NCI-H2171 treated with DMSO at 0.1 percent for 48 hours (cell line): ENCODE measurements at regions not wholly inside any gene's neighbourhood (a gene's known extent, or its start where the extent isn't known, plus 50 kb on each side); places are given as distances from the start of the nearest gene placed in this dataset.
"Not testable (repeated sequence)": the region's sequence is repeated elsewhere in the genome, so short reads cannot be mapped to it uniquely, and the experiment has no call there.

ENCODE experiments used
- DNase-seq: peaks from one replicate; lab custom pipeline; 2025; lab: John Stamatoyannopoulos, UW

- DNase-seq: no peak
Measured at GRCh38 chr12:46669720-46670119, 156.1 kb downstream of the SLC38A4 start.

DNA sequence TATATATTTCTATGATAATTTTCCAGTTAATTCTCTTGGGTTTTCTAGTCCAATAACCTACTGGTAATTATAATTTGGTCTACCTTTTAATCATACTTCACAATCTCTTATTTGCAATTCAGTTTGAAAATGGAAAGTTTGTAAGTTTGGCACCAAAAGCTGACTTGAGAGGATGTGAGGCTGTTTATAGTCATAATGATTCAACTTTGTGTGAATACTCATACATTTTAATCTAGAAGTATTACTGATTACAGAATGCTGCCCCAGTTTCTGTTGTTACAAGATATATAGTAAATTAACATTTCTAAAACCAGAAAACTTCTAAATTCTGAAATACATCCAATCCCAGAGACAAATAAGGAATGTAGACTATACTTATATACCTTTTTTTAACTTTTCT, 158.2 kb downstream of the SLC38A4 start:
- DNase-seq: no peak

GRCh38 chr12:46664761-46665287, 161.0 kb downstream of the SLC38A4 start:
- no peak for DNase-seq

DNA sequence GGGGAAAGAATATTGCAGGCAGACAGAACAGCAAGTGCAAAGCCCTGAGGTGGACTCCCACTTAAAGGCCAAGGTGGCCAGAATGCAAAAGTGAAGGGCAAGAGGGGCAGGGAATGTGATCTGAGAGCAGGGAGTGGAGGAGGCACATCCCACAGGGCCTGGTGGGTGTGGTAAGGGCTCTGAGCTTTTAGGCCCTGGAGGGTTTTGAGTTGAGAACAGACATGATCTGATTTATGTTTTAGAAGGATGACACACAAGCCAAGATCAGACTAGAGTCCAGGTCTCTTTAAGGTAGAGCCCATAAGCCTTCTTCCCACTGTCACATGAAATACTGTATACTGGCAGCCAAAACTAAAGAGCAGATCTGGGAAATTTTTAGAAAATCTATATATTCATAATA, 162.5 kb downstream of the SLC38A4 start:
- no peak for DNase-seq

DNA sequence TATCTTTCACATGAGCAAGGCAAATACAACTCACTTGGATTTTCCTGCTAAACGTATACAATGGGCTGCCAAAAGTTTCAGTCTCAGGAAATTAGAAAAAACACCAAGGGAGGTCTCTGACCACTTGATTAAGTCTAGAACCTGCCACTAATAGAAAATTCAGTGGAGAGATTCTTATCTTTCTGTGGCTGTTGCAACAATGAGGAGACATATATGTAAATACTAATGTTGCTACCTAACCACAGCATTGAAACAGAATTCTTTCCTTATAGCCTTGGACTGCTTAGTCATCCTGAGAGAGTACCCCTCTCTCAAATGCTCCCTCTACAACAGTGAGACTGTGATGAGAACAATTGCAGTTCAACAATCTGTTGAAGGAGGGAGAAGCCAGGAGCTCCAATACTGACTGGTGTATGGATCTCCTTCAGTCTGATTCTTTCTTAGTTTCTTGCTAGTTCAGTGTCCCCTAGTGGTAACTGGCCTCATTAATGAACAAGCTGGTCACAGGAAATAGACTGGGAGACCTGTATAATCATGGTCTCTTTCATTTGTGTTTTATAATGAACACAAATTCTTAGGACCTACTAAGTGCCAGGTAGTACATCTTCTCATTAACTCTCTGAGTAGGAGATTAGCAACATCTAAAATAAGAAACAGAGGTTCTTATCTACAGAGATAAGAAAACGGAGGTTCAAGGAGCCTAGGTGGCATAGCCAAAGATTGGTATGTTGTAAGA, 164.5 kb downstream of the SLC38A4 start:
- DNase-seq: peak; percentile 18

GRCh38 chr12:46660719-46661109, 165.1 kb downstream of the SLC38A4 start:
- DNase-seq: no peak

DNA sequence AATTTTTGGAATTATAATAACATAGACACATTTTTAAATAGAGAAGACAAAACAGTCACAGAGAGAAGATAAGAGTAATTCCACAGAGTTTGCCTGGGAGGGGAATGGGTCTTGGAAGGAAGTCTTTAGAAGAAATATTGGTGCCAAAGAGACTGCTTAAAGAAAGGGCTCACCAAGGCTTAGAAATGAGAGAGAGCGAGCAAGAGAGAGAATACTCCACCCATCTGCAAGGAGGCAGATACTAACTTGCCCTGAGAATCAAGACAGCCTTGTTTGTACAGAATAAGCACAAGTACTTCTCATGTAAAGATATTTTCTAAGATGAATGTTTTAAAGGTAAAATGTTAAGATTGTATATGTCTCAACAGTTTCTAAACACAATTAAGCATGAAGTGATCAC, 165.5 kb downstream of the SLC38A4 start:
- DNase-seq: no peak

DNA sequence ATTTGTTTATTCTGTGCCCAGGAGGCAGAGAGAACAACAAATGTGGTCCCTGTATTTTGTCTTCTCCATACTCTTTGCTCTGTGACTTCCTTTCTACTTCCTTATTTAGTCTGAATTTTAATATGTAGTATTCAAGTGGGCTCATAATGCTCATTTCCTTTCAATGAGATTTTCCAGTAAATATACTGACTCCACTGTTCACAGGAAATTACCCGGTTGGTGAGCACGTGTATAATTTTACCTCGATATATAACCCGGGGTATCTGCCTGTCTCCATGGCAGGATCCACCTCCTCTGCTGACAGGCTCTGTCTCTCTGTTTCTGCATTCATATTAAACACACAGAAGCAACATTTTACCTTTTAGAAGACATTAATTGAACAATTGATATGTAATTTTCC, 166.0 kb downstream of the SLC38A4 start:
- no peak for DNase-seq

DNA sequence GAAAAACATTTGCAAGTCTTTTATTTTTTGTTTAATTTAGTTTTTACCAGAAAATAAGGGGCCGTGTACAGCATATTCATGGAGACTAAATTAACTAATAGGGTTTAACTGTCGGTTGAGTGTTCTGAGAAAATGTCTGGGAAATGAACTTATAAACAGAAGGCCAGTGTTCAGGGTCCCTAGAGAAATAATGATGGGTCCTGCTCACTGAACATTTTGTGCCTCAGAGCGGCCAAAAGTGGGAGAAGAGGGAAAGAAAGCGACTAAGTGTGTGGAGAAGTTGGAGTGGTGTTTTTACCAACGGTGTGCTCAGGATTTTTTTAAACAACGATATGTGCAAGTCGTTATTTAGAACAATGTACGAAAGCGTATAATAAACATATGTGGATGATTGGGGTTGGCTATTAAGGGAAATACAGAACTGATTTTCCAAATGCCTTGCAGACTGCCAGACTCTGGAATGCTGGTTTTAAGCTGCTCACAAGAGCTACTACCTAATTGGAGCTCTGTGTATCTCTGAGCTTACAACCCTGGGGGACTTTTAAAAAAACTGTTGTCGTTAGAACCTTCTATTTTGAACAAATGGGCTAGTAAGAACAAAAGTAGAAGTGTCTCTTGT, 166.7 kb downstream of the SLC38A4 start:
- DNase-seq: no peak

- no peak for DNase-seq
Measured at GRCh38 chr12:46657453-46658411, 168.1 kb downstream of the SLC38A4 start.

GRCh38 chr12:46655984-46656383, 169.8 kb downstream of the SLC38A4 start:
- DNase-seq: not testable (repeated sequence)

- no peak for DNase-seq
Measured at GRCh38 chr12:46653311-46653710, 172.5 kb downstream of the SLC38A4 start.

DNA sequence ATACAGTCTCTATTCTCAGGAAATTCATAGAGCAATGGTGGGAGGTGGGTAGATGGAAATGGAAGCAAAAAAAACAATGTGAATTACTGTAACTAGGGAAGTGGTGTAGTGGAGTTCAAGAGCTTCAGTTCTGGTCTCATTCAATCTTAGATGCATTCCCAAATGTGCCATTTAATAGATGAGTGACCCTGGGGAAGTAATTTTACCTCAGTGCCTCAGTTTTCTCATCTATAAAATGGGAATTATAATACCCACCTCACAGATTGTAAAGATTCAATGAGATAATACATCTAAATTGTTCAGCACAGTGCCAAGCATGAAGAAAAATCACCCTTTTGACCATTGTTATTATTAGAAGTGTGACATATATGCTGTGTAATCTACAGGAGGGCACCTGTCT, 173.1 kb downstream of the SLC38A4 start:
- no peak for DNase-seq

- DNase-seq: no peak
Measured at GRCh38 chr12:46650688-46651087, 175.1 kb downstream of the SLC38A4 start.

DNA sequence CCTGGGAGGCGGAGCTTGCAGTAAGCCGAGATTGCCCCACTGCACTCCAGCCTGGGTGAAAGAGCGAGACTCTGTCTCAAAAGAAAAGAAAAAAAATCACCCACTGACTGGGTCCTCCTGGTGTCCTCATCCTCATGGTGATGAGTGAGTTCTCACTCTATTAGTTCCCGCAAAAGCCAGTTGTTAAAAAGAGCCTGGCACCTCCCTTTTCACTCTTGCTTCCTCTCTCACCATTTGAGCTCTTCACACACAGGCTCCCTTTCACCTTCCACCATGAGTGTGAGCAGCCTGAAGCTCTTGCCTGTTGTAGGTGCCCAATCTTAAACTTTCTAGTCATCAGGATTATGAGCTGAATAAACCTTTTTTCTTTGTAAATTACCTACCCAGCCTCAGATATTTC, 176.4 kb downstream of the SLC38A4 start:
- DNase-seq: no peak

DNA sequence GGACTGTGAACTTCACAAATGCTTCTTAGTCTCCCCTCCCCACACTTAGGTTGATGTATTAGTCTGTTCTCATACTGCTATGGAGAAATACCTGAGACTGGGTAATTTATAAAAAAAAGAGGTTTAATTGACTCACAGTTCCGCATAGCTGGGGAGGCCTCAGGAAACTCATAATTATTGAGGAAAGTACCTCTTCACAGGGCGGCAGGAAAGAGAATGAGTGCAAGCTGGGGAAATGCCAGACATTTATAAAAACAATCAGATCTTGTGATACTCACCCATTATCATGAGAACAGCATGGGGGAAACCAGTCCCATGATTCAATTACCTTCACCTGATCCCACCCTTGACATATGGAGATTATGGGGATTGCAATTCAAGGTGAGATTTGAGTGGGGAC, 178.8 kb downstream of the SLC38A4 start:
- no peak for DNase-seq

GRCh38 chr12:46641649-46642048, 184.1 kb downstream of the SLC38A4 start:
- DNase-seq: not testable (repeated sequence)

DNA sequence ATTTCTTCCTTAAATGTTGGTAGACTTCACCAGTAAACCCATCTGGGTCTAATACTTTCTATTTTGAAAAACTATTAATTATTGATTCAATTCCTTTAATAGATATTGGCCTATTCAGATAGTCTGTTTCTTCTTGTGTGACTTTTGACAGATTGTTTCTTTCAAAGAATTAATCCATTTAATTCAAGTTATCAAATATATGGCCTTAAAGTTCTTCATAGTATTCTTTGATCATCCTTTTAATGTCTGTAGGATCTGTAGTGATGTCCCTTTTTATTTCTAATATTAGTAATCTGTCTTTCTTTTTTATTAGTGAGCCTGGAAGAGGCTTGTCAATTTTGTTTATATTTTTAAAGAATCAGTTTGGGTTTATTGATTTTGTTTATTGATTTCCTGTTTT, 190.0 kb downstream of the SLC38A4 start:
- DNase-seq: no peak

DNA sequence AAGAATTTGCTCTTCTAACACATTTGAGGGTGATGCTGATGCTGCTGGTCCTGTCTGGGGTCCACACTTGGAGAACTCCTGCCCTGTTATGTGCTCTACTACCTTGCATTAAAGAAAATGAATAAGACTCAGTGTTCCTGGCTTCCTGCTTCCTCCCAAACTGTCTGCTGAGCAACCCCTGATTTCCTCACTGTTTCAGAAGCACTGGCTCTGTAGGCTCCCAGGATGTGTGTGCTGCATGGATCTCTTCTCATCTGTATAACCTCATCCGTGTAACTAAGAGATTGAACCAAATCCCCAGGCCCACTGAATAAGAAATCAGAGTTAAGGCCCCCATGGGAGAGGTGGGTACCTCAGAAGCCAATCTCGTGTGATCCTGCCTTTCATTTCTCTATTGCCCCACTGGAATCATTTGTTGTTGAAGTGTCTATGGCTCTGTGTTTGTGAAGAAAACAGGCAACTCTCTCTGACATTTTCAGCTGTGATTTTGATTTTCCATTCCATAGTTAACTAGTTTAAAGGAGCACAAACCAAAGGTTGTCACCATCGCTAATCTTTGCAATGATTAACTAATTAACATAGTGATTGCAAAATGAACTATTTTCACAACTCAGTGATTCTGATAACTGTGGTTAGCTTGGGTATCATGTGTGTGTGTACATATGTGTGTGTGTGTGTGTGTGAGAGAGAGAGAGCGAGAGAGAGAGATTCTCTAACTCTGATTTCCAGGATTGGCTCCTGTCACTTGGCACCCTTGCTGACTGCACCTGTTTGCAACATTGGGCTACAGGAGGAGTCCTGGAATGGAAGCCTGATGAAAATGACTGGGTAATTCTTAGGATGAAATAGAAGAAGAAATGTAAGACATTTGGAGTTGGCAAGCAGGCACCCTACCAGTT, 196.2 kb downstream of the SLC38A4 start:
- DNase-seq: no peak

- no peak for DNase-seq
Measured at GRCh38 chr12:46628176-46628575, 197.6 kb downstream of the SLC38A4 start.

- no peak for DNase-seq
Measured at GRCh38 chr12:46627686-46628085, 198.1 kb downstream of the SLC38A4 start.
